GM18519 (cell line): ENCODE measurements at regions not wholly inside any gene's neighbourhood (a gene's known extent, or its start where the extent isn't known, plus 50 kb on each side); places are given as distances from the start of the nearest gene placed in this dataset.

ENCODE experiments used
- ATAC-seq: cut with Tn5 transposase; IDR thresholded peaks from one replicate; pipeline ENCODE4 v1.9.1; 2021; ENCODE audit warnings: mild to moderate bottlenecking, moderate library complexity; ENCODE audit not compliant: unreplicated experiment, low FRiP score

DNA sequence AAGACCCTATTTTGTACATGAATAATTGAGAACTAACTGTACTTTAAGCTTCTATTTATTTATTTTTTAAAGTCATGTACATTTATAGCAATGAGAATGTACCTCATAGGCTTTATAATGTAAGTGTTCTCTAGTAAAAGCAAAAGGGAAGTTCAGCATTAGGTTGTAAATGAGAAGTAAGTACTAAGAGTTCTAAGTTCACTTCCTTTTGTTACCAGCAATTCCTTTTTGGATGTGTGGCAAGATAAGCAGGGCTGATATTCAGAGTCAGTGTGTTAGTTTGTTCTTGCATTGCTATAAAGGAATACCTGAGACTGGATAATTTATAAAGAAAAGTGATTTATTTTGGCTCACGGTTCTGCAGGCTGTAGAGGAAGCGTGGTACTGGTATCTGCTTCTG lies 54.0 kb upstream of the CCN2 start:
- ATAC-seq: no peak

DNA sequence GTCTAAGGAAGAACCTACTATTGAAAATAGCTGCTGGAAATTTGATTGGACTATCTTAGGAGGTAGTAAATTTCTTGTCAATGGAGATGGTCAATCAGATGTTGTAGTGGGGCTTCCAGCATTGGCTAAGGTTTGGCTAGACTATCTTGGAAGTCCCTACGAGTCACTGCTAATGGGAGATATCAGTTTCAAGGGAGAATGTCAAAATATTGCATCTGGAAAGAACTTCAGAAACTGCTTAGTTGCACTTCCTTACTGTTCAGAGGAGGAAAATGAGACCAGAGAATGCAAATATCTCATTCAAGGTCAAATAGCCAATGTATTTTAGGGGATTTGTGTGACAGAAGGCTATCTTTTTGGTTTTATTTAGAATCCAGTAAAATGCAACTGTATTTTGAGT lies 53.5 kb upstream of the CCN2 start:
- ATAC-seq: no peak

DNA sequence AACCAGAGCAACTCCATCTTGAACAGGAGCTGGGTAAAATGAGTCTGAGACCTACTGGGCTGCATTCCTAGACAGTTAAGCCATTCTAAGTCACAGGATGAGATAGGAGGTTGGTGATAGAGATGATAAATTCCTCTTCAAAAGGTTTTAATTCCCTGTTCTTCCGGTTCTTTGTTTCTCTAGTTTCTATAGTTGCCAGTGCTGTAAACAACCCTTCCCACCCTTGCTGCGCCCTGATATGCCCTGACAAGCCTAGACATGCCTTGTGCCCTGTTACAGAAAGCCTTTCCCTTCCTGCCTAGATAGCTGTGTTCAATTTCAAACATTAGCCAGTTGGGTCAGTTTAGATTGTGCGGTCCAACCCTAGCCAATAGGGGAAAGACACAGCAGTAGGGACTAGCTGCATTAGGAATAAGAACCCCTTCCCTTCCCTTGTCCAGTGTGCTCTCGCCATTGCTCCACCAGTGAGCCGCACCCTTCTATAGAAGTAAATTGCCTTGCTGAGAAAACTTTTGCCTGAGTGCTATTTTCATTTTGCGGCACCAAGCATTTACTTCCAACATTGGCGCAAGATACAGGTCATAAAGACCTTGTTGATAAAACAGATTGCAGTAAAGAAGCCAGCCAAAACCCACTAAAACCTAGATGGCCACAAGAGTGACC lies 52.5 kb upstream of the CCN2 start:
- no peak for ATAC-seq
